ENCODE measurements at regions not wholly inside any gene's neighbourhood (a gene's known extent, or its start where the extent isn't known, plus 50 kb on each side); places are given as distances from the start of the nearest gene placed in this dataset.

- H3K4me1 Mint-ChIP-seq (ENCODE audit: low read depth, unreplicated experiment) = no peaks in the 10 kb centered on the region
- H3K9me3 Mint-ChIP-seq (ENCODE audit: low read depth, unreplicated experiment) = peaks cover 18% of the 10 kb centered on the region
- no peak for TF ChIP-seq CTCF (IDR thresholded peaks at IDR 0.05; ENCODE audit: unreplicated experiment)
- H3K4me3 Mint-ChIP-seq (ENCODE audit: low read depth, unreplicated experiment) = no peak overlapping the region
- intact Hi-C loops (cut with micrococcal nuclease; ENCODE audit: unreplicated experiment) = no loop called here
- H3K27ac Mint-ChIP-seq (ENCODE audit: unreplicated experiment) = no peak overlapping the region
- no peak for DNase-seq
- BruUV-seq (replicated peaks) = no TSS peak
- H3K27me3 Mint-ChIP-seq (ENCODE audit: unreplicated experiment) = no peaks in the 10 kb centered on the region
- CTCF ChIA-PET = interaction anchor here (0.6 kb wide), 1 partner anchor 456 kb away, joined by 3 read pairs; no protein-coding TSS in a partner anchor
- H3K36me3 Mint-ChIP-seq (ENCODE audit: insufficient read depth, unreplicated experiment) = no peaks in the 10 kb centered on the region
These were observed 402.1 kb downstream of the PRELID2 start for GRCh38 chr5:145433077-145433476.

GRCh38 chr5:145429170-145429569 lies 406.0 kb downstream of the PRELID2 start:
- CTCF ChIA-PET = no interaction called here
- no peaks in the 10 kb centered on the region for H3K4me1 Mint-ChIP-seq (ENCODE audit: low read depth, unreplicated experiment)
- no peaks in the 10 kb centered on the region for H3K27me3 Mint-ChIP-seq (ENCODE audit: unreplicated experiment)
- no peak for TF ChIP-seq CTCF (IDR thresholded peaks at IDR 0.05; ENCODE audit: unreplicated experiment)
- H3K27ac Mint-ChIP-seq (ENCODE audit: unreplicated experiment) = no peak overlapping the region
- intact Hi-C loops (cut with micrococcal nuclease; ENCODE audit: unreplicated experiment) = no loop called here
- no peak for DNase-seq
- peaks cover 18% of the 10 kb centered on the region for H3K9me3 Mint-ChIP-seq (ENCODE audit: low read depth, unreplicated experiment)
- H3K4me3 Mint-ChIP-seq (ENCODE audit: low read depth, unreplicated experiment) = no peak overlapping the region
- no peaks in the 10 kb centered on the region for H3K36me3 Mint-ChIP-seq (ENCODE audit: insufficient read depth, unreplicated experiment)
- no TSS peak for BruUV-seq (replicated peaks)

GRCh38 chr5:145408048-145408341 lies 427.1 kb downstream of the PRELID2 start:
- intact Hi-C loops (cut with micrococcal nuclease; ENCODE audit: unreplicated experiment) = no loop called here
- no TSS peak for BruUV-seq (replicated peaks)
- peaks cover 9% of the 10 kb centered on the region for H3K4me1 Mint-ChIP-seq (ENCODE audit: low read depth, unreplicated experiment)
- no peak overlapping the region for H3K27ac Mint-ChIP-seq (ENCODE audit: unreplicated experiment)
- CTCF ChIA-PET = no interaction called here
- no peak for TF ChIP-seq CTCF (IDR thresholded peaks at IDR 0.05; ENCODE audit: unreplicated experiment)
- peaks cover 19% of the 10 kb centered on the region for H3K9me3 Mint-ChIP-seq (ENCODE audit: low read depth, unreplicated experiment)
- no peak for DNase-seq
- H3K4me3 Mint-ChIP-seq (ENCODE audit: low read depth, unreplicated experiment) = no peak overlapping the region
- no peaks in the 10 kb centered on the region for H3K36me3 Mint-ChIP-seq (ENCODE audit: insufficient read depth, unreplicated experiment)
- no peaks in the 10 kb centered on the region for H3K27me3 Mint-ChIP-seq (ENCODE audit: unreplicated experiment)

GRCh38 chr5:145407300-145408047 lies 427.7 kb downstream of the PRELID2 start:
- Mint-ChIP-seq H3K36me3 (ENCODE audit: insufficient read depth, unreplicated experiment) (no peaks in the 10 kb centered on the region), H3K27ac (ENCODE audit: unreplicated experiment) (no peak overlapping the region), H3K4me1 (ENCODE audit: low read depth, unreplicated experiment) (peaks cover 9% of the 10 kb centered on the region), H3K9me3 (ENCODE audit: low read depth, unreplicated experiment) (peaks cover 19% of the 10 kb centered on the region), H3K27me3 (ENCODE audit: unreplicated experiment) (no peaks in the 10 kb centered on the region), H3K4me3 (ENCODE audit: low read depth, unreplicated experiment) (no peak overlapping the region)
- no peak for DNase-seq
- intact Hi-C loops (cut with micrococcal nuclease; ENCODE audit: unreplicated experiment) = no loop called here
- TF ChIP-seq CTCF (IDR thresholded peaks at IDR 0.05; ENCODE audit: unreplicated experiment) = no peak
- CTCF ChIA-PET = no interaction called here
- BruUV-seq (replicated peaks) = no TSS peak
